Astrocyte (in vitro differentiated cells and primary cell): ENCODE measurements at regions not wholly inside any gene's neighbourhood (a gene's known extent, or its start where the extent isn't known, plus 50 kb on each side); places are given as distances from the start of the nearest gene placed in this dataset.

Experiments used
- DNase-seq: peaks from one replicate; pipeline ENCODE4 v3.0.0-alpha.2; 2010; ENCODE audit warnings: low read depth
- FAIRE-seq: peaks from 2 replicates; lab custom pipeline; 2011; peaks lifted over from hg19 to GRCh38; lab: Jason Lieb, UNC
- H2AFZ ChIP-seq: 2 replicates; pipeline ENCODE4 v1.6.0; 2012; ENCODE audit warnings: low read depth, low read length, inconsistent platforms
- H3K27ac ChIP-seq: 2 replicates; pipeline ENCODE4 v1.5.1; 2011; ENCODE audit warnings: low read depth, low read length, inconsistent platforms
- H3K27me3 ChIP-seq: 2 replicates; pipeline ENCODE4 v1.6.0; 2011; ENCODE audit warnings: low read length, inconsistent platforms; ENCODE audit not compliant: insufficient read depth
- H3K36me3 ChIP-seq: 2 replicates; pipeline ENCODE4 v1.5.1; 2011; ENCODE audit warnings: low read length, inconsistent platforms; ENCODE audit not compliant: insufficient read depth
- H3K4me1 ChIP-seq: 2 replicates; pipeline ENCODE4 v1.5.1; 2011; ENCODE audit warnings: low read length, inconsistent platforms; ENCODE audit not compliant: insufficient read depth
- H3K4me2 ChIP-seq: 2 replicates; pipeline ENCODE4 v1.6.0; 2012; ENCODE audit warnings: low read length, inconsistent platforms
- H3K4me3 ChIP-seq: 2 replicates; pipeline ENCODE4 v1.5.1; 2011; ENCODE audit warnings: low read depth, mild to moderate bottlenecking, low read length, inconsistent platforms; ENCODE audit not compliant: insufficient read depth
- H3K79me2 ChIP-seq: 2 replicates; pipeline ENCODE4 v1.6.0; 2012; ENCODE audit warnings: mild to moderate bottlenecking, low read length, inconsistent platforms; ENCODE audit not compliant: insufficient read depth
- H3K9ac ChIP-seq: 2 replicates; pipeline ENCODE4 v1.6.0; 2012; ENCODE audit warnings: mild to moderate bottlenecking, low read length, inconsistent platforms
- H3K9me3 ChIP-seq: 2 replicates; pipeline ENCODE4 v1.5.1; 2012; ENCODE audit warnings: low read depth, mild to moderate bottlenecking, low read length, inconsistent platforms; ENCODE audit not compliant: insufficient read depth
- H4K20me1 ChIP-seq: 2 replicates; pipeline ENCODE4 v1.6.0; 2012; ENCODE audit warnings: low read length, inconsistent platforms; ENCODE audit not compliant: insufficient read depth
- H3K27ac Mint-ChIP-seq: one replicate; pipeline ENCODE4 v1.8.0; 2021; ENCODE audit warnings: mild to moderate bottlenecking, mixed read lengths; ENCODE audit not compliant: unreplicated experiment
- H3K27me3 Mint-ChIP-seq: one replicate; pipeline ENCODE4 v1.8.0; 2021; ENCODE audit warnings: low read depth, mixed read lengths; ENCODE audit not compliant: unreplicated experiment
- H3K36me3 Mint-ChIP-seq: one replicate; pipeline ENCODE4 v1.8.0; 2021; ENCODE audit warnings: low read depth, mixed read lengths; ENCODE audit not compliant: unreplicated experiment
- H3K4me1 Mint-ChIP-seq: one replicate; pipeline ENCODE4 v1.8.0; 2021; ENCODE audit warnings: low read depth, mixed read lengths; ENCODE audit not compliant: unreplicated experiment
- H3K4me3 Mint-ChIP-seq: one replicate; pipeline ENCODE4 v1.8.0; 2021; ENCODE audit warnings: mild to moderate bottlenecking, moderate library complexity, mixed read lengths; ENCODE audit not compliant: unreplicated experiment
- H3K9me3 Mint-ChIP-seq: one replicate; pipeline ENCODE4 v1.8.0; 2021; ENCODE audit warnings: mild to moderate bottlenecking, mixed read lengths; ENCODE audit not compliant: unreplicated experiment
- EZH2 ChIP-seq: IDR thresholded peaks from 2 replicates; pipeline ENCODE4 v1.6.1; 2012; ENCODE audit warnings: mild to moderate bottlenecking, low read length, inconsistent platforms; ENCODE audit not compliant: insufficient read depth
- TF ChIP-seq, protein P1 (sequence below): IDR thresholded peaks from 2 replicates; pipeline ENCODE4 v1.5.1; 2011; ENCODE audit warnings: low read depth, mild to moderate bottlenecking, inconsistent platforms, low read length, moderate library complexity; ENCODE audit not compliant: insufficient read depth

DNA sequence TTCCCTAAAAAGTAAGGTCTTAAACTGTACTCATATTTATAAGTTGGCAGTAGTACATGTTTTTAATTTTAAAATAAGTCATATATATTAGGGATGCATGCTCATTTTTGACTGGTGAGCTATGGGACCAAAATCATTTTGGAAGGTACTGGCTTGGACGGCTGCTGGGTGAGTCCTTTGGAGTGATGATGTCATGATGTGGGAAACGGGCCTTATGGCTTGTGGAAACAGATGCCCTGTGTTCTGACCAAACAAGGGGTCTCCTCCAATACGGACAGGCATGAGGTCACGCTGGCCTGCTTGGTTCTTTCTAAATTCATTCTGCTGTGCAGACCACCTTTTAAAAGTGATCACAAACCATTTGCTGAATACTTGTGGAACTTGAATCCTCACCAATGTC is 109.2 kb upstream of the MGAT5 start:
- Mint-ChIP-seq H3K4me3 (no peak overlapping the region), H3K27me3 (no peaks in the 10 kb centered on the region), H3K9me3 (no peaks in the 10 kb centered on the region), H3K36me3 (peaks cover 3% of the 10 kb centered on the region), H3K4me1 (peaks cover 70% of the 10 kb centered on the region), H3K27ac (no peak overlapping the region)
- TF ChIP-seq, protein P1, sequence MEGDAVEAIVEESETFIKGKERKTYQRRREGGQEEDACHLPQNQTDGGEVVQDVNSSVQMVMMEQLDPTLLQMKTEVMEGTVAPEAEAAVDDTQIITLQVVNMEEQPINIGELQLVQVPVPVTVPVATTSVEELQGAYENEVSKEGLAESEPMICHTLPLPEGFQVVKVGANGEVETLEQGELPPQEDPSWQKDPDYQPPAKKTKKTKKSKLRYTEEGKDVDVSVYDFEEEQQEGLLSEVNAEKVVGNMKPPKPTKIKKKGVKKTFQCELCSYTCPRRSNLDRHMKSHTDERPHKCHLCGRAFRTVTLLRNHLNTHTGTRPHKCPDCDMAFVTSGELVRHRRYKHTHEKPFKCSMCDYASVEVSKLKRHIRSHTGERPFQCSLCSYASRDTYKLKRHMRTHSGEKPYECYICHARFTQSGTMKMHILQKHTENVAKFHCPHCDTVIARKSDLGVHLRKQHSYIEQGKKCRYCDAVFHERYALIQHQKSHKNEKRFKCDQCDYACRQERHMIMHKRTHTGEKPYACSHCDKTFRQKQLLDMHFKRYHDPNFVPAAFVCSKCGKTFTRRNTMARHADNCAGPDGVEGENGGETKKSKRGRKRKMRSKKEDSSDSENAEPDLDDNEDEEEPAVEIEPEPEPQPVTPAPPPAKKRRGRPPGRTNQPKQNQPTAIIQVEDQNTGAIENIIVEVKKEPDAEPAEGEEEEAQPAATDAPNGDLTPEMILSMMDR = no peak
- no peak for TF ChIP-seq EZH2
- H3K4me3 ChIP-seq = no peak overlapping the region
- no peaks in the 10 kb centered on the region for H3K36me3 ChIP-seq
- H4K20me1 ChIP-seq = no peaks in the 10 kb centered on the region
- no peak overlapping the region for H3K9ac ChIP-seq
- FAIRE-seq (no peak), DNase-seq (peak; percentile 25)
- peaks cover 34% of the 10 kb centered on the region for H3K79me2 ChIP-seq
- H3K4me1 ChIP-seq = peaks cover 12% of the 10 kb centered on the region
- no peak overlapping the region for H2AFZ ChIP-seq
- H3K4me2 ChIP-seq = no peak overlapping the region
- H3K9me3 ChIP-seq = no peaks in the 10 kb centered on the region
- no peak overlapping the region for H3K27ac ChIP-seq
- no peaks in the 10 kb centered on the region for H3K27me3 ChIP-seq

DNA sequence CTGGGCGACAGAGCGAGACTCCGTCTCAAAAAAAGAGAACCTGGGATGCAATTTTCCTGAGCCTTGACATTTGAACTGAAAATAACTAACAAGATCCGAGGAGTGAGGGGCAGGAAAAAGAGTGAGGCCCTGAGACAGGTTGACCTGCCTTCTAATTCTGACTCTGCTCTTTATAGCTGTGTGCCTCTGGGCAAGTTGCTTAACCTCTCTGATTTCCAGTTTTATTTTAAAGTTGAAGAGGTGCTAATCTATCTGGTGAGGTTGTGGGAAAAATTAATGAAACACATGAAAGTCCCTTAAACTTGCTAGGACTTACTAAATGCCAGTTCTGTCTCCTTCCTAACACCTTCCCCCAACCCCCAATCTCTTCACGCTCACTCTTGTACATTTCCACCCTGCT is 108.4 kb upstream of the MGAT5 start:
- Histone ChIP-seq H3K79me2 (peaks cover 30% of the 10 kb centered on the region), H2AFZ (no peak overlapping the region)

DNA sequence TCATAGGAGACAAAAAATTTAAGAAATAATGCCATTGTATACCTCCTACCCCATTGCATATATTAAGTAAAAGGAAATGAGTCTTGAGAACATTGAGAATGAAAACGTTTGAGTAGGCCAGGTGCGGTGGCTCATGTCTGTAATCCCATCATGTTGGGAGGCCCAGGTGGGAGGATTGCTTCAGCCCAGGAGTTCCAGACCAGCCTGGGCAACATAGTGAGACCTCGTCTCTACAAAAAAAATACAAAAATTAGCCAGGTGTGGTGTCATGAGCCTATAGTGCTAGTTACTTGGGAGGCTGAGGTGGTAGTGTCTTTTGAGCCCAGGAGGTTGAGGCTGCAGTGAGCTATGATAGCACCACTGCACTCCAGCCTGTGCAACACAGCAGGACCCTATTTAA is 107.7 kb upstream of the MGAT5 start:
- H2AFZ ChIP-seq = no peak overlapping the region
- no peak overlapping the region for H3K4me3 ChIP-seq
- H3K36me3 Mint-ChIP-seq = no peaks in the 10 kb centered on the region
- DNase-seq = no peak
- H3K4me3 Mint-ChIP-seq = no peak overlapping the region
- peak overlapping the region; percentile 56 for H3K4me2 ChIP-seq
- H3K9ac ChIP-seq = no peak overlapping the region
- no peak overlapping the region for H3K27ac ChIP-seq
- H3K27me3 Mint-ChIP-seq = no peaks in the 10 kb centered on the region
- H3K27me3 ChIP-seq = no peaks in the 10 kb centered on the region
- H3K79me2 ChIP-seq = peaks cover 24% of the 10 kb centered on the region
- H3K9me3 Mint-ChIP-seq = no peaks in the 10 kb centered on the region
- no peaks in the 10 kb centered on the region for H4K20me1 ChIP-seq
- peak overlapping the region; percentile 12 for H3K27ac Mint-ChIP-seq
- TF ChIP-seq EZH2 = no peak
- TF ChIP-seq, protein P1 = no peak
- H3K9me3 ChIP-seq = no peaks in the 10 kb centered on the region
- peaks cover 12% of the 10 kb centered on the region for H3K4me1 ChIP-seq
- FAIRE-seq = no peak
- peaks cover 69% of the 10 kb centered on the region for H3K4me1 Mint-ChIP-seq
- H3K36me3 ChIP-seq = no peaks in the 10 kb centered on the region

More for the DNA sequence above, 108.4 kb upstream of the MGAT5 start:
- Histone ChIP-seq H3K27me3 (no peaks in the 10 kb centered on the region), H3K9ac (no peak overlapping the region), H3K4me1 (peaks cover 12% of the 10 kb centered on the region), H3K9me3 (no peaks in the 10 kb centered on the region), H3K36me3 (no peaks in the 10 kb centered on the region), H4K20me1 (no peaks in the 10 kb centered on the region), H3K27ac (no peak overlapping the region), H3K4me3 (no peak overlapping the region), H3K4me2 (no peak overlapping the region)
- H3K27me3 Mint-ChIP-seq = no peaks in the 10 kb centered on the region
- TF ChIP-seq EZH2 = no peak
- TF ChIP-seq, protein P1 = no peak
- FAIRE-seq (no peak), DNase-seq (no peak)
- H3K9me3 Mint-ChIP-seq = no peaks in the 10 kb centered on the region
- no peak overlapping the region for H3K4me3 Mint-ChIP-seq
- H3K4me1 Mint-ChIP-seq = peaks cover 70% of the 10 kb centered on the region
- peak overlapping the region; percentile 12 for H3K27ac Mint-ChIP-seq
- H3K36me3 Mint-ChIP-seq = no peaks in the 10 kb centered on the region
